GM12878 (cell line): ENCODE measurements at regions not wholly inside any gene's neighbourhood (a gene's known extent, or its start where the extent isn't known, plus 50 kb on each side); places are given as distances from the start of the nearest gene placed in this dataset.

Experiments used
- ATAC-seq: fragments of 200-7000 bp; cut with Tn5 transposase; 3 replicates; pipeline ENCODE4 v1.9.1; 2020; ENCODE audit warnings: mild to moderate bottlenecking, moderate library complexity
- BruUV-seq: library from RNA; stranded (reverse); fragments of 400-500 nt; replicated peaks from 2 replicates; lab custom pipeline; 2021; lab: Mats Ljungman, UMichigan
- CTCF ChIA-PET: fragments of 300-600 bp; sonication (Branson Sonifier 250); formaldehyde crosslinking; extraction: SDS; loops from one replicate; lab custom pipeline; 2021; ENCODE audit warnings: inconsistent platforms; lab: Yijun Ruan, JAX
- POLR2A ChIA-PET: fragments of 350-600 bp; formaldehyde crosslinking; extraction: SDS; loops from one replicate; lab custom pipeline; 2021; ENCODE audit warnings: inconsistent platforms; lab: Charles Lee
- RAD21 ChIA-PET: fragments of 300-600 bp; sonication (Branson Sonifier 250); formaldehyde crosslinking; loops from one replicate; lab custom pipeline; 2023; ENCODE audit warnings: antibody characterized with exemption; ENCODE audit not compliant: unreplicated experiment; lab: Charles Lee
- SMC1A ChIA-PET: fragments of 300-600 bp; sonication (Branson Sonifier 250); formaldehyde crosslinking; loops from one replicate; lab custom pipeline; 2023; ENCODE audit not compliant: unreplicated experiment, uncharacterized antibody; lab: Charles Lee
- DNase-seq: peaks from one replicate; pipeline ENCODE4 v3.0.0-alpha.2; 2011; ENCODE audit warnings: low read depth, low spot score
- FAIRE-seq: peaks from 3 replicates; lab custom pipeline; 2011; peaks lifted over from hg19 to GRCh38; lab: Jason Lieb, UNC
- H2AFZ ChIP-seq: 2 replicates; pipeline ENCODE4 v1.6.0; 2011; ENCODE audit warnings: low read depth, low read length, control low read depth; ENCODE audit not compliant: control insufficient read depth
- H3K27ac ChIP-seq: 2 replicates; pipeline ENCODE4 v1.5.1; 2011; ENCODE audit warnings: control low read depth; ENCODE audit not compliant: control insufficient read depth, insufficient read depth
- H3K27me3 ChIP-seq, 2 experiments: replicated peaks in 1 of 2; 2 replicates each; pipeline versions ENCODE4 v1.6.0 to v1.6.1; 2011; ENCODE audit warnings: low read length in 1 of 2; ENCODE audit not compliant: control insufficient read depth in 2 of 2, insufficient read depth in 2 of 2
- H3K36me3 ChIP-seq, 2 experiments: 2 replicates each; pipeline ENCODE4 v1.5.1; 2011; ENCODE audit warnings: low read length in 1 of 2; ENCODE audit not compliant: control insufficient read depth in 2 of 2, insufficient read depth in 2 of 2
- H3K4me1 ChIP-seq: 2 replicates; pipeline ENCODE4 v1.6.1; 2011; ENCODE audit warnings: mild to moderate bottlenecking, low read length, moderate library complexity, mixed read lengths; ENCODE audit not compliant: control insufficient read depth, insufficient read depth
- H3K4me2 ChIP-seq: 2 replicates; pipeline ENCODE4 v1.6.0; 2011; ENCODE audit warnings: control low read depth; ENCODE audit not compliant: control insufficient read depth, insufficient read depth
- H3K4me3 ChIP-seq: fragments of 200-600 bp; sonication (generic); 2 replicates; pipeline ENCODE4 v1.5.1; 2016
- H3K79me2 ChIP-seq: 2 replicates; pipeline ENCODE4 v1.6.0; 2011; ENCODE audit warnings: low read length; ENCODE audit not compliant: control insufficient read depth, insufficient read depth
- H3K9ac ChIP-seq: 2 replicates; pipeline ENCODE4 v1.8.0; 2011; ENCODE audit warnings: low read length, control low read depth, mixed read lengths; ENCODE audit not compliant: control insufficient read depth, insufficient read depth
- H3K9me3 ChIP-seq: replicated peaks from 3 replicates; pipeline ENCODE4 v1.5.1; 2011; ENCODE audit warnings: mild to moderate bottlenecking, low read length; ENCODE audit not compliant: control insufficient read depth, insufficient read depth
- H4K20me1 ChIP-seq: 2 replicates; pipeline ENCODE4 v1.6.0; 2011; ENCODE audit not compliant: control insufficient read depth, insufficient read depth
- BCL11A ChIP-seq: IDR thresholded peaks from 2 replicates; pipeline ENCODE4 v1.6.1; 2011; ENCODE audit warnings: low read depth, low read length
- FOXK2 ChIP-seq: fragments of 450-650 bp; IDR thresholded peaks from 2 replicates; pipeline ENCODE4 v1.6.1; 2017; ENCODE audit warnings: mild to moderate bottlenecking, moderate library complexity
- IKZF1 ChIP-seq: fragments of 450-650 bp; conservative IDR thresholded peaks from 2 replicates; pipeline ENCODE4 v1.6.1; 2017; ENCODE audit warnings: antibody characterized with exemption, mild to moderate bottlenecking
- PML ChIP-seq: IDR thresholded peaks from 2 replicates; pipeline ENCODE4 v1.6.1; 2012; ENCODE audit warnings: low read length, inconsistent platforms
- SREBF2 ChIP-seq: IDR thresholded peaks from 2 replicates; pipeline ENCODE4 v1.6.1; 2012; ENCODE audit warnings: mild to moderate bottlenecking, low read length
- YBX1 ChIP-seq: fragments of 450-650 bp; IDR thresholded peaks from 2 replicates; pipeline ENCODE4 v1.6.1; 2016; ENCODE audit warnings: antibody characterized with exemption
- WGBS: methylation state at CpG from one replicate; pipeline ENCODE4 v1.1.6; 2016; ENCODE audit warnings: low lambda C conversion rate; ENCODE audit not compliant: insufficient replicate concordance, insufficient coverage; ENCODE audit errors: missing lambda C conversion rate; 5-methylcytosine and 5-hydroxymethylcytosine counted together
- in situ Hi-C: fragments of 300-500 bp; cut with MboI; formaldehyde crosslinking; loops from 9 replicates; pipeline ENCODE4 v1.14.3; 2018; ENCODE audit warnings: mixed read lengths
- intact Hi-C: fragments of 100-400 bp; cut with micrococcal nuclease; formaldehyde crosslinking; loops from one replicate; pipeline ENCODE4 v1.14.2; 2022; ENCODE audit not compliant: unreplicated experiment

GRCh38 chr10:113364227-113364626, 188.6 kb upstream of the HABP2 start:
- in situ Hi-C loops: no loop called here
- no peak overlapping the region for H3K4me2 ChIP-seq
- no peaks in the 10 kb centered on the region for H4K20me1 ChIP-seq
- ChIA-PET POLR2A (interaction anchor here (0.5 kb wide), 1 partner anchor 1464 kb away, joined by 5 read pairs; no protein-coding TSS in a partner anchor), RAD21 (no interaction called here), SMC1A (no interaction called here), CTCF (no interaction called here)
- ATAC-seq: no peak
- no peaks in the 10 kb centered on the region for H3K79me2 ChIP-seq
- H2AFZ ChIP-seq: no peak overlapping the region
- no peak for DNase-seq
- WGBS: 63% methylated on average over 3 of the region's 3 CpGs
- H3K4me3 ChIP-seq: no peak overlapping the region
- H3K4me1 ChIP-seq: no peaks in the 10 kb centered on the region
- TF ChIP-seq BCL11A (no peak), PML (no peak), IKZF1 (no peak)
- H3K9me3 ChIP-seq: no peaks in the 10 kb centered on the region; the same call in 2 of the 3 replicates
- intact Hi-C loops: no loop called here
- no peak overlapping the region for H3K9ac ChIP-seq
- BruUV-seq: no TSS peak
- no peaks in the 10 kb centered on the region for H3K36me3 ChIP-seq
- no peaks in the 10 kb centered on the region for H3K27me3 ChIP-seq
- H3K27ac ChIP-seq: no peak overlapping the region
- no peak for FAIRE-seq

- H3K9me3 ChIP-seq: no peaks in the 10 kb centered on the region; the same call in 2 of the 3 replicates
- no peaks in the 10 kb centered on the region for H3K36me3 ChIP-seq
- no peak overlapping the region for H3K9ac ChIP-seq
- 17% methylated on average over 6 of the region's 6 CpGs for WGBS
- H3K4me1 ChIP-seq: no peaks in the 10 kb centered on the region
- H3K27ac ChIP-seq: no peak overlapping the region
- H2AFZ ChIP-seq: no peak overlapping the region
- CTCF ChIA-PET: no interaction called here
- no peaks in the 10 kb centered on the region for H3K27me3 ChIP-seq
- no peaks in the 10 kb centered on the region for H4K20me1 ChIP-seq
- ATAC-seq (no peak), FAIRE-seq (no peak)
- no peak overlapping the region for H3K4me2 ChIP-seq
- intact Hi-C loops: no loop called here
- SMC1A ChIA-PET: no interaction called here
- H3K4me3 ChIP-seq: no peak overlapping the region
- RAD21 ChIA-PET: no interaction called here
- no peaks in the 10 kb centered on the region for H3K79me2 ChIP-seq
- BruUV-seq: no TSS peak
- POLR2A ChIA-PET: no interaction called here
- TF ChIP-seq YBX1 (no peak), FOXK2 (no peak), SREBF2 (no peak)
- TF ChIP-seq, all 136 proteins: peak for 0
- in situ Hi-C loops: no loop called here
- no peak for DNase-seq
Measured at GRCh38 chr10:113368666-113369364, 184.0 kb upstream of the HABP2 start.
